ENCODE measurements at regions not wholly inside any gene's neighbourhood (a gene's known extent, or its start where the extent isn't known, plus 50 kb on each side); places are given as distances from the start of the nearest gene placed in this dataset.

DNA sequence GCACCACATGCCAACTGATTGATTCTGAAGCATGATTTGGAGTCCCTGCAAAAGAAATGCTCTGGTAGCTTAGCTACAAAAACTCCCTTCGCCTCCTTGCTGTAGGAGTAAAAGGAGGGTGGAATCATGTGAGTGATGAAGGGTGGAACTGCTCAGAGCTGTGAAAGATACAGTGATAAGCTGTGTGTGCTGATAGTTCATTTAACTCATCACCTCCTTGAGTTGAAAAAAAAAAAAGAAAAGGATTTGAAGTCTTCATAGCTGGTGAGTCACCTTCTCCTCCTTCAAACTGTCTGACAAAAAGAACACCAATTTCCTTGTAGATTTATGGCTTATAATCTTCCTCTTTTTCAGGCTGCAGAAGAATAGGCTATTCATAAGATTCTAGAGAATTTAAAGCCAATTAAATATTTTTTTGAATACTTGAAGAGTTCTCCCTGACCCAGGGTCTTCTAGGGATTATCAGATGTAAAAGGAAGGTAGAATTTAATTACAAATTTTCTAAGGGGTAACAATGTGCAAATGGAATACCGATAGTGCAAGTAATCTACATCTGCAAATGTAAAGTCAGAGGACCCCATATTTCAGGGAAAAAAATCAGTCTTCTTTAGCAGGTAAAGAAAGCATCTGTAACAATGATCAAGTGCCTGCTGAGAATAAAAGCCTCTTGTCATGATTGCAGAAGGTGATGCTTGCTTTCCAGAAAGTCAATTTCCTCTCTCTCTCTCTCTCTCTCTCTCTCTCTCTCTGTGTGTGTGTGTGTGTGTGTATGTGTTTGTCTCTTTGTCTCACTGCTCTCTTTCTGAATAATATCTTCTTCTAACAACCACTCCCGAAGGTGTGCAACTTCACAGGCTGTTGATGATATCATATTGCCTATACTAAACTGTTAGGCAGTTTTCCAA lies 208.8 kb upstream of the VEGFC start:
- H3K36me3 ChIP-seq (ENCODE audit: insufficient read depth, low read length): no peaks in the 10 kb centered on the region
- Mint-ChIP-seq H3K27ac (no peak overlapping the region), H3K27me3 (no peaks in the 10 kb centered on the region), H3K9me3 (peaks cover 0 to 6% (median 0%) of the 10 kb centered on the region in 8 donors), H3K4me1 (no peaks in the 10 kb centered on the region), H3K4me3 (no peak overlapping the region), H3K36me3 (no peaks in the 10 kb centered on the region)
- H3K4me1 ChIP-seq (ENCODE audit: insufficient read depth, low read length): no peaks in the 10 kb centered on the region
- intact Hi-C loops (cut with micrococcal nuclease): no loop called here
- no peak overlapping the region for H3K27ac ChIP-seq (ENCODE audit: low read depth, low read length)
- CTCF ChIA-PET (ENCODE audit: partially characterized antibody): interaction anchor here (1.5 kb wide), 1 partner anchor 46 kb away, joined by 3 read pairs; no protein-coding TSS in a partner anchor
- POLR2A ChIA-PET (ENCODE audit: partially characterized antibody): no interaction called here
- no peak for DNase-seq
- H3K4me3 ChIP-seq (ENCODE audit: low read length in 2 of 2): no peak overlapping the region
- H3K27me3 ChIP-seq (ENCODE audit: insufficient read depth, low read length): no peaks in the 10 kb centered on the region
- H3K9me3 ChIP-seq (ENCODE audit: control insufficient read depth in 1 of 2, low read length in 2 of 2): no peaks in the 10 kb centered on the region

DNA sequence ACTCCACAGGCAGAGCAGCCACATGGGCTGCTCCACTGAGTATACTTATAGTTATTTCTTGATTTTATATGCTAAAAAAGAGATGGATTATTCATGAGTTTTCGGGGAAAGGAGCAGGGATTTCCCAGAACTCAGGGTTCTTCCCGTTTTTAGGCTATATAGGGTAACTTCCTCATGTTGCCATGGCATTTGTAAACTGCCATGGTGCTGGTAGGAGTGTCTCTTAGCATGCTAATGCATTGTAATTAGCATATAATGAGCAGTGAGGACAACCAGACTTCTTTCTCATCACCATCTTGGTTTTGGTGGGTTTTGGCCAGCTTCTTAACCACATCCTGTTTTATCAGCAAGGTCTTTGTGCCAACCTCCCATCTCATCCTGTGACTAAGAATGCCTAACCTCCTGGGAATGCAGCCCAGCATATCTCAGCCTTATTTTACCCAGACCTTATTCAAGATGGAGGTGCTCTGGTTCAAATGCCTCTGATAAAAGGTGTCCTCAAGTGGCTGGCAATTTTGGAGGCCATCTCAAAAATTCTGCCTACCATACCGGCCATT lies 213.0 kb upstream of the VEGFC start:
- ChIA-PET POLR2A (ENCODE audit: partially characterized antibody) (no interaction called here), CTCF (ENCODE audit: partially characterized antibody) (no interaction called here)
- H3K4me1 ChIP-seq (ENCODE audit: insufficient read depth, low read length): no peaks in the 10 kb centered on the region
- Mint-ChIP-seq H3K27ac (no peak overlapping the region), H3K9me3 (peaks cover 0 to 7% (median 0%) of the 10 kb centered on the region in 8 donors), H3K4me3 (no peak overlapping the region), H3K4me1 (no peaks in the 10 kb centered on the region), H3K36me3 (no peaks in the 10 kb centered on the region), H3K27me3 (no peaks in the 10 kb centered on the region)
- no peak overlapping the region for H3K27ac ChIP-seq (ENCODE audit: low read depth, low read length)
- H3K27me3 ChIP-seq (ENCODE audit: insufficient read depth, low read length): no peaks in the 10 kb centered on the region
- intact Hi-C loops (cut with micrococcal nuclease): no loop called here
- no peaks in the 10 kb centered on the region for H3K9me3 ChIP-seq (ENCODE audit: control insufficient read depth in 1 of 2, low read length in 2 of 2)
- H3K4me3 ChIP-seq (ENCODE audit: low read length in 2 of 2): no peak overlapping the region
- DNase-seq: no peak
- no peaks in the 10 kb centered on the region for H3K36me3 ChIP-seq (ENCODE audit: insufficient read depth, low read length)

DNA sequence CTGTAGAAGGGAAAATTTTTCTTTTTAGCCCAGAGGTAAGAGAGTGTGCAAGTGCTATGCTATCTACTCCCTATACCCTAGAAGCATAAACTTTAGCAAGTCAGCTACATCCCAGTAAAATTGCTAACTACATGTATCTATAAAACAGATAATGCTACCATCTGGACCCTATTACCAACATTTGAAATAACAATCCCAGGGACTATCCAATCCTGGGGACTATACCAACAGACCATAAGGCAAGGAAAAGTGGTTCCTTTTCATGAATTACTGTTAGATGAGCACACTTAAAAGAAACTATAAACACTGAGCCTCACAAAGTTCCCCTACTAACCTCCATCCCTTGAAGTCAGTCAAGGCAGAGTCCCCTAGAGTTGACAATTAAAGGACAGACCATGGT lies 213.6 kb upstream of the VEGFC start:
- CTCF ChIA-PET (ENCODE audit: partially characterized antibody): no interaction called here
- H3K36me3 ChIP-seq (ENCODE audit: insufficient read depth, low read length): no peaks in the 10 kb centered on the region
- H3K4me1 Mint-ChIP-seq: no peaks in the 10 kb centered on the region
- no peaks in the 10 kb centered on the region for H3K36me3 Mint-ChIP-seq
- no peak overlapping the region for H3K27ac ChIP-seq (ENCODE audit: low read depth, low read length)
- H3K4me3 Mint-ChIP-seq: no peak overlapping the region
- peaks cover 0 to 7% (median 0%) of the 10 kb centered on the region in 8 donors for H3K9me3 Mint-ChIP-seq
- H3K9me3 ChIP-seq (ENCODE audit: control insufficient read depth in 1 of 2, low read length in 2 of 2): no peaks in the 10 kb centered on the region
- intact Hi-C loops (cut with micrococcal nuclease): no loop called here
- no peak for DNase-seq
- no peaks in the 10 kb centered on the region for H3K27me3 ChIP-seq (ENCODE audit: insufficient read depth, low read length)
- no peak overlapping the region for H3K4me3 ChIP-seq (ENCODE audit: low read length in 2 of 2)
- H3K27ac Mint-ChIP-seq: no peak overlapping the region
- H3K4me1 ChIP-seq (ENCODE audit: insufficient read depth, low read length): no peaks in the 10 kb centered on the region
- POLR2A ChIA-PET (ENCODE audit: partially characterized antibody): no interaction called here
- H3K27me3 Mint-ChIP-seq: no peaks in the 10 kb centered on the region

DNA sequence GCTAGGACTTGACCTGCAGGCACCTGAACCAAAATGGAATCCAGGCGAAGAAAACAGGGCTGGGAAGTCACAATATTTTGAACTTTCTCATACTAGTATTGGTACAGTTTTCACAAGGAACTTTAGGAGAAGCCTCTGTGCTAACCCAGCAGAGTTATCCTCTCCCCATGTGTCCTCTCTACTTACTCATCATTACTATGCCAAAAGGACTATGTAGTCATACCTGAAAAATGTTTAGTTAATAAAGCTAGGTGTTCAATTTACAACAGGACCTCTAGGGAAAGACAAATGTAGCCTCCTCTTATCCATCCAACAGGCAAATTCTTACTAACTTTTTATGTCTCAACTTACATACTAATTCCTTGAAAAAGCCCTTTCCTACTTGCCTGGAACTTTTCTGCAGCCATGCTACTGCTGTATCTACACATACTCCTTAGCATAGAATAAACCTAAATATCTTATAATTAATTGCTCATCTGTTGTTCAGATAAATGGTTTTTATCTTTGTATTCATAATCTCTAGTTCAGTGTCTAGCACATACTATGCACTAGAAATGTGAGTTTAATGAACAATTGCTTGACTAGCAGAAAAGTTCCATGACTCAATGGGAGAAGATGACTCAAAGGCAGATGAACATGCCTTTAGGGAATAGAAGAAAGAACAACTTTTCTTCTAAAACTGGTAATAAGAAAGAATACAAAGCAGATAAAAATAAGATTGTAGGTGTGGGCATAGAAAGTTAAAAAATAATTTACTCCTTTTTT lies 215.5 kb upstream of the VEGFC start:
- H3K4me3 Mint-ChIP-seq: no peak overlapping the region
- H3K36me3 Mint-ChIP-seq: no peaks in the 10 kb centered on the region
- peaks cover 0 to 14% (median 6%) of the 10 kb centered on the region in 8 donors for H3K9me3 Mint-ChIP-seq
- no peaks in the 10 kb centered on the region for H3K9me3 ChIP-seq (ENCODE audit: control insufficient read depth in 1 of 2, low read length in 2 of 2)
- no peak overlapping the region for H3K27ac Mint-ChIP-seq
- DNase-seq: no peak
- H3K4me1 ChIP-seq (ENCODE audit: insufficient read depth, low read length): no peaks in the 10 kb centered on the region
- H3K36me3 ChIP-seq (ENCODE audit: insufficient read depth, low read length): no peaks in the 10 kb centered on the region
- H3K4me1 Mint-ChIP-seq: no peaks in the 10 kb centered on the region
- ChIA-PET POLR2A (ENCODE audit: partially characterized antibody) (no interaction called here), CTCF (ENCODE audit: partially characterized antibody) (no interaction called here)
- H3K27ac ChIP-seq (ENCODE audit: low read depth, low read length): no peak overlapping the region
- H3K4me3 ChIP-seq (ENCODE audit: low read length in 2 of 2): no peak overlapping the region
- H3K27me3 Mint-ChIP-seq: no peaks in the 10 kb centered on the region
- intact Hi-C loops (cut with micrococcal nuclease): no loop called here
- no peaks in the 10 kb centered on the region for H3K27me3 ChIP-seq (ENCODE audit: insufficient read depth, low read length)

DNA sequence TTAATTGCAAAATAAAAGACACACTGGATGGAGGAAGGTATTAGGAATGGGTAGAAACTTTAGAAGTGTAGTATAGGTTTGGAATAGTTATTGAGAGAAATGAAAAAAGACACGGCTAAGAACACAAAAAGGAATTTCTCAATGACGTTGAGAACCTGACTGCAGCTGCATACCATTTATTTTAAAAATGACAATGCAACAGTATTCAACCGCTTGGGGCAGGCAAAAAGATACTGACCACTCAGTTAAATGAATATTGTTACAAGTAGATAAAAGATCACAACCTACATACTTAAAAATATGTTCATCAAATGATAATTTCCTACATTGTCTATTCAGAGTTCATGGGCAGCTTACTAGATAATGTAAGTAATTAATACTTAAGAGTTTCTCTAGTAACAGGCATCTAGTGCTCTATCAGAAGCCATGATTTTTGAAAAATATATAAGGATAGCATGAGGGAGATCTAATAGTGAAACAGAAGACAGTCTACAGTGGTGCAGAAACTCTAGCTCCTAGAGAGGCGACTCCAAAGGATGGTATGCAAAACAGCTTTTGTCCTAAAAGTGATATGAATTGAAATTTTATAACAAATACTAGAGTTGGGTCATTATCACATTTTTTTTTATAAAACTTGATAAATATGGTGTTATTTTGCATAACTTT lies 216.2 kb upstream of the VEGFC start:
- no peaks in the 10 kb centered on the region for H3K27me3 Mint-ChIP-seq
- no peak overlapping the region for H3K4me3 Mint-ChIP-seq
- DNase-seq: no peak
- no peaks in the 10 kb centered on the region for H3K4me1 Mint-ChIP-seq
- H3K9me3 ChIP-seq (ENCODE audit: control insufficient read depth in 1 of 2, low read length in 2 of 2): no peaks in the 10 kb centered on the region
- H3K27ac ChIP-seq (ENCODE audit: low read depth, low read length): no peak overlapping the region
- H3K36me3 Mint-ChIP-seq: no peaks in the 10 kb centered on the region
- no peak overlapping the region for H3K4me3 ChIP-seq (ENCODE audit: low read length in 2 of 2)
- peaks cover 0 to 19% (median 10%) of the 10 kb centered on the region in 8 donors for H3K9me3 Mint-ChIP-seq
- H3K27ac Mint-ChIP-seq: no peak overlapping the region
- POLR2A ChIA-PET (ENCODE audit: partially characterized antibody): no interaction called here
- no peaks in the 10 kb centered on the region for H3K36me3 ChIP-seq (ENCODE audit: insufficient read depth, low read length)
- intact Hi-C loops (cut with micrococcal nuclease): no loop called here
- CTCF ChIA-PET (ENCODE audit: partially characterized antibody): no interaction called here
- H3K27me3 ChIP-seq (ENCODE audit: insufficient read depth, low read length): no peaks in the 10 kb centered on the region
- no peaks in the 10 kb centered on the region for H3K4me1 ChIP-seq (ENCODE audit: insufficient read depth, low read length)

DNA sequence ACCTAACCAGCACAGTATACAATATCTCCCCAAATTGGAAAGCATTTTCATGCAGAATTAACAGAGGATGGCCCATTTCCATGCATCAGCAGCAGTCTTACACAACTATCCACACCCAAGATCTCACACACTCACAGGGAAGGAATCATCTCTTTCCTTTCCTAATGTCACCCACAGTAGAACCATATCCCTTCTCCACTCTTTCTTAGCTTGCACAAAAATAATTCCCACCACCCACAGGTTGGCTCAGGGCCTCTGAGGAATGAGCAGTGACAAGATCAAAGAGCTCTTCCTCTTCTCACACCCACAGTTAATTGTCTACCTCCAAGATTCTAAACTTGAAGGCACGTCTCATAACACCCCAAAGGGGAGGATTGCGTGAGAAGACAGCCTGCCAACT lies 217.7 kb upstream of the VEGFC start:
- Mint-ChIP-seq H3K36me3 (no peaks in the 10 kb centered on the region), H3K27ac (no peak overlapping the region), H3K27me3 (no peaks in the 10 kb centered on the region), H3K4me3 (no peak overlapping the region), H3K4me1 (no peaks in the 10 kb centered on the region), H3K9me3 (peaks cover 0 to 16% (median 11%) of the 10 kb centered on the region in 8 donors)
- Histone ChIP-seq H3K4me3 (ENCODE audit: low read length in 2 of 2) (no peak overlapping the region), H3K9me3 (ENCODE audit: control insufficient read depth in 1 of 2, low read length in 2 of 2) (no peaks in the 10 kb centered on the region), H3K4me1 (ENCODE audit: insufficient read depth, low read length) (no peaks in the 10 kb centered on the region), H3K27ac (ENCODE audit: low read depth, low read length) (no peak overlapping the region), H3K36me3 (ENCODE audit: insufficient read depth, low read length) (no peaks in the 10 kb centered on the region), H3K27me3 (ENCODE audit: insufficient read depth, low read length) (no peaks in the 10 kb centered on the region)
- ChIA-PET CTCF (ENCODE audit: partially characterized antibody) (no interaction called here), POLR2A (ENCODE audit: partially characterized antibody) (no interaction called here)
- DNase-seq: no peak
- intact Hi-C loops (cut with micrococcal nuclease): no loop called here

DNA sequence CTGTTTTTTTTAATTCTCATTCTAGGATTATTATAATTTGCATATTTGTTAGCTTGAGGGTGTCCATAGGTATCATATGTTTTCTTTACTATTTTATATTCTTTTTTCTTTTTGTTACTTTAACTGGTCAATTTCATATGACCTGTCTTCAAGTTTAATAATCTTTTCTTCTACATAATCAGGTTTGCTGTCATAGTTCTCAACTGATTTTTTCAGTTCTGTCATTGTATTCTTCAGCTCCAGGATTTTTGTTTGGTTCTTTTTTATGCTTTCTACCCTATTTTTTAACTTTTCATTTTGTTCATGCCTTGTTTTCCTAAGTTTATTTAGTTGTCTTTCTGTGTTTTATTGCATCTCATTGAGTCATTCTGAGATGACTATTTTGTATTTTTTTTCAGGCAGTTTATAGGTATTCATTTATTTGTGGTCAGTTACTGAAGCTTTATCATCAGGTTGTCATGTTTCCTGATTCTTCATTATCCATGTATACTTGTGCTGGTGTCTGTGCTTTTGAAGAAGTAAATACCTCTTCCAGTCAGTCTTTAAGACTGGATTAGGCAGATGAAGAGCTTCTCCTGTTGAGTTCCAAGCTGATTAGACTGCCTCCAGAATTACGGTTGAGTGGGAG lies 220.3 kb upstream of the VEGFC start:
- no peak overlapping the region for H3K4me3 ChIP-seq (ENCODE audit: low read length in 2 of 2)
- no peaks in the 10 kb centered on the region for H3K36me3 ChIP-seq (ENCODE audit: insufficient read depth, low read length)
- Mint-ChIP-seq H3K4me1 (no peaks in the 10 kb centered on the region), H3K36me3 (no peaks in the 10 kb centered on the region), H3K27me3 (no peaks in the 10 kb centered on the region), H3K9me3 (peaks cover 0 to 23% (median 16%) of the 10 kb centered on the region in 8 donors), H3K4me3 (no peak overlapping the region), H3K27ac (no peak overlapping the region)
- no peaks in the 10 kb centered on the region for H3K9me3 ChIP-seq (ENCODE audit: control insufficient read depth in 1 of 2, low read length in 2 of 2)
- intact Hi-C loops (cut with micrococcal nuclease): no loop called here
- no peaks in the 10 kb centered on the region for H3K27me3 ChIP-seq (ENCODE audit: insufficient read depth, low read length)
- DNase-seq: no peak
- ChIA-PET CTCF (ENCODE audit: partially characterized antibody) (interaction anchor here (0.9 kb wide), 1 partner anchor 34 kb away, joined by 3 read pairs; no protein-coding TSS in a partner anchor), POLR2A (ENCODE audit: partially characterized antibody) (no interaction called here)
- no peak overlapping the region for H3K27ac ChIP-seq (ENCODE audit: low read depth, low read length)
- H3K4me1 ChIP-seq (ENCODE audit: insufficient read depth, low read length): no peaks in the 10 kb centered on the region
